Mucosa of descending colon (tissue), 3 donors: ENCODE measurements at regions not wholly inside any gene's neighbourhood (a gene's known extent, or its start where the extent isn't known, plus 50 kb on each side); places are given as distances from the start of the nearest gene placed in this dataset.

Experiments
- ATAC-seq: fragments of 200-7000 bp; cut with Tn5 transposase; one replicate; pipeline ENCODE4 v1.9.1; 2020; ENCODE audit warnings: mild to moderate bottlenecking, moderate library complexity
- DNase-seq, 3 donors: peaks; one replicate each; pipeline ENCODE4 v3.0.0-alpha.2; 2020
- H3K36me3 ChIP-seq: fragments of 200-600 bp; one replicate; pipeline ENCODE4 v1.8.0; 2021; ENCODE audit warnings: low read depth, mild to moderate bottlenecking
- H3K4me1 ChIP-seq: fragments of 200-600 bp; one replicate; pipeline ENCODE4 v1.8.0; 2021; ENCODE audit warnings: low read depth, mild to moderate bottlenecking
- H3K4me3 ChIP-seq: fragments of 200-600 bp; one replicate; pipeline ENCODE4 v1.8.0; 2021; ENCODE audit warnings: mild to moderate bottlenecking
- H3K9me3 ChIP-seq: fragments of 200-600 bp; one replicate; pipeline ENCODE4 v1.8.0; 2021; ENCODE audit warnings: mild to moderate bottlenecking
- CTCF ChIP-seq: fragments of 200-600 bp; IDR thresholded peaks from one replicate; pipeline ENCODE4 v1.8.0; 2022; ENCODE audit warnings: antibody characterized with exemption, mild to moderate bottlenecking
- intact Hi-C, 2 donors: fragments of 100-400 bp; cut with DNase I in 1 of 2; cut with micrococcal nuclease in 1 of 2; formaldehyde crosslinking; loops; one replicate each; pipeline versions ENCODE4 v1.11.0 to v1.11.1; 2022; cut with DNase I, micrococcal nuclease
- donor health status: DM: no; HTN: no; CAD: no; lungs with moderate emphysema.
- donor health status: DM: no; HTN: no; CAD: no.
- donor health status: DM: no; HTN: yes; CAD: no.

GRCh38 chr14:56868660-56869059, 58.4 kb upstream of the OTX2 start:
- Histone ChIP-seq H3K4me3 (no peak overlapping the region), H3K9me3 (no peaks in the 10 kb centered on the region), H3K4me1 (no peaks in the 10 kb centered on the region), H3K36me3 (no peaks in the 10 kb centered on the region)
- no peak for TF ChIP-seq CTCF
- ATAC-seq, result no peak
- intact Hi-C loops, result no loop called here
- no peak for DNase-seq

GRCh38 chr14:56862836-56863235, 52.6 kb upstream of the OTX2 start:
- DNase-seq (no peak), ATAC-seq (no peak)
- no peak for TF ChIP-seq CTCF
- Histone ChIP-seq H3K36me3 (no peaks in the 10 kb centered on the region), H3K9me3 (no peaks in the 10 kb centered on the region), H3K4me3 (no peak overlapping the region), H3K4me1 (no peaks in the 10 kb centered on the region)
- intact Hi-C loops, result no loop called here

- intact Hi-C loops, result no loop called here
- DNase-seq (no peak), ATAC-seq (no peak)
- TF ChIP-seq CTCF, result no peak
- Histone ChIP-seq H3K9me3 (no peaks in the 10 kb centered on the region), H3K4me3 (no peak overlapping the region), H3K36me3 (no peaks in the 10 kb centered on the region), H3K4me1 (peaks cover 3% of the 10 kb centered on the region)
These were observed 50.2 kb upstream of the OTX2 start for GRCh38 chr14:56860441-56860840.
